Chondrocyte (in vitro differentiated cells): ENCODE measurements at regions not wholly inside any gene's neighbourhood (a gene's known extent, or its start where the extent isn't known, plus 50 kb on each side); places are given as distances from the start of the nearest gene placed in this dataset.

Experiments
- DNase-seq: peaks from one replicate; pipeline ENCODE4 v3.0.0; 2021; ENCODE audit warnings: mixed read lengths, low spot score
- H3K27ac Mint-ChIP-seq: one replicate; pipeline ENCODE4 v1.8.0; 2021; ENCODE audit warnings: mild to moderate bottlenecking, moderate library complexity, mixed read lengths; ENCODE audit not compliant: unreplicated experiment
- H3K27me3 Mint-ChIP-seq: 2 replicates; pipeline ENCODE4 v1.8.0; 2021; ENCODE audit warnings: low read depth, mixed read lengths
- H3K36me3 Mint-ChIP-seq: 2 replicates; pipeline ENCODE4 v1.8.0; 2021; ENCODE audit warnings: low read depth, mixed read lengths
- H3K4me1 Mint-ChIP-seq: 2 replicates; pipeline ENCODE4 v1.8.0; 2021; ENCODE audit warnings: low read depth, mild to moderate bottlenecking, mixed read lengths
- H3K4me3 Mint-ChIP-seq: one replicate; pipeline ENCODE4 v1.8.0; 2021; ENCODE audit warnings: mild to moderate bottlenecking, moderate library complexity, mixed read lengths; ENCODE audit not compliant: unreplicated experiment
- H3K9me3 Mint-ChIP-seq: 2 replicates; pipeline ENCODE4 v1.8.0; 2021; ENCODE audit warnings: low read depth, mixed read lengths
- TF ChIP-seq, protein P1 (sequence below): fragments of 200-600 bp; sonication (generic); IDR thresholded peaks from 2 replicates; pipeline ENCODE4 v1.5.0; 2021; ENCODE audit warnings: antibody characterized with exemption, mild to moderate bottlenecking, moderate library complexity

DNA sequence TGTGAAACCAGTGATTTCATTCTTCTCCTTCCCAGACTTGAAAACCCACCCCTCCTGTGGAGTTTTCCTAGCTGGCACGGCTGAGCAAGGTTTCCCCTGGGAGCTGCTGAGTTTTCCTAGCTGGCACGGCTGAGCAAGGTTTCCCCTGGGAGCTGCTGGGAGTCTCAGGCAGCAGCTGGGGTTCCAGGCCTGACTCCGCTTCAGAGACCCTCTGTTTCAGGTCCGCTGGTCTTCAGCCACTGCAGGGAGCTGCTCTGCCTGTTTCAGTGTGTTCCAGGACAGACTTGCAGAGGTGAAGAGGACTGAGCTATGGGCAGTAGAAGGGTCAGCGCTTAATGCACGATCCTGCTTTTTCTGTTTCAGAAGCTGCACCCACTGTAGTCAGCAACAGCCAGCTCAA is 104.9 kb downstream of the XRCC2 start:
- no peaks in the 10 kb centered on the region for H3K36me3 Mint-ChIP-seq

DNA sequence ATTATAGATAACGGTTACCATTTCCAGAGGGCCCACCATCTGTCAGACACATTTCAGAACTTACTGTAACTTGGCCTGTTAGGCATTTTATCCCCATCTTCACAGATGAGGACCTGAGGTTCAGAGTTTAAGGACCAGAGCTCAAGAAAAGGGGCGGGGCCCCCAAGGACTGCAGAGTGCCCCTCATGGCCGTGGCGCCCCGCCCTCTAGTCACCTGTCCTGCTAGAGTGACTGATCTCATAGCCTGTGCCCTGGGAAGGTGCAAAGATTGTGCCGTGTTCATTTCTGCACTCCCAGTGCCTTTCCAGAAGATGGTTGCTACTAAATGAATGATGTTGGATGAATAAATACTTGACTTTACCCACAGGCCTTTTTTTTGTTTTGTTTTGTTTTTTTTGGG is 107.0 kb downstream of the XRCC2 start:
- TF ChIP-seq, protein P1, sequence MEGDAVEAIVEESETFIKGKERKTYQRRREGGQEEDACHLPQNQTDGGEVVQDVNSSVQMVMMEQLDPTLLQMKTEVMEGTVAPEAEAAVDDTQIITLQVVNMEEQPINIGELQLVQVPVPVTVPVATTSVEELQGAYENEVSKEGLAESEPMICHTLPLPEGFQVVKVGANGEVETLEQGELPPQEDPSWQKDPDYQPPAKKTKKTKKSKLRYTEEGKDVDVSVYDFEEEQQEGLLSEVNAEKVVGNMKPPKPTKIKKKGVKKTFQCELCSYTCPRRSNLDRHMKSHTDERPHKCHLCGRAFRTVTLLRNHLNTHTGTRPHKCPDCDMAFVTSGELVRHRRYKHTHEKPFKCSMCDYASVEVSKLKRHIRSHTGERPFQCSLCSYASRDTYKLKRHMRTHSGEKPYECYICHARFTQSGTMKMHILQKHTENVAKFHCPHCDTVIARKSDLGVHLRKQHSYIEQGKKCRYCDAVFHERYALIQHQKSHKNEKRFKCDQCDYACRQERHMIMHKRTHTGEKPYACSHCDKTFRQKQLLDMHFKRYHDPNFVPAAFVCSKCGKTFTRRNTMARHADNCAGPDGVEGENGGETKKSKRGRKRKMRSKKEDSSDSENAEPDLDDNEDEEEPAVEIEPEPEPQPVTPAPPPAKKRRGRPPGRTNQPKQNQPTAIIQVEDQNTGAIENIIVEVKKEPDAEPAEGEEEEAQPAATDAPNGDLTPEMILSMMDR: no peak
- H3K27ac Mint-ChIP-seq: no peak overlapping the region
- H3K9me3 Mint-ChIP-seq: no peaks in the 10 kb centered on the region
- peaks cover 8% of the 10 kb centered on the region for H3K4me1 Mint-ChIP-seq
- no peak for DNase-seq
- no peak overlapping the region for H3K4me3 Mint-ChIP-seq
- peaks cover 10% of the 10 kb centered on the region for H3K27me3 Mint-ChIP-seq
- H3K36me3 Mint-ChIP-seq: no peaks in the 10 kb centered on the region

More for the DNA sequence above, 104.9 kb downstream of the XRCC2 start:
- Mint-ChIP-seq H3K27ac (no peak overlapping the region), H3K4me3 (no peak overlapping the region), H3K27me3 (no peaks in the 10 kb centered on the region), H3K4me1 (peaks cover 8% of the 10 kb centered on the region), H3K9me3 (no peaks in the 10 kb centered on the region)
- TF ChIP-seq, protein P1: no peak
- DNase-seq: no peak

DNA sequence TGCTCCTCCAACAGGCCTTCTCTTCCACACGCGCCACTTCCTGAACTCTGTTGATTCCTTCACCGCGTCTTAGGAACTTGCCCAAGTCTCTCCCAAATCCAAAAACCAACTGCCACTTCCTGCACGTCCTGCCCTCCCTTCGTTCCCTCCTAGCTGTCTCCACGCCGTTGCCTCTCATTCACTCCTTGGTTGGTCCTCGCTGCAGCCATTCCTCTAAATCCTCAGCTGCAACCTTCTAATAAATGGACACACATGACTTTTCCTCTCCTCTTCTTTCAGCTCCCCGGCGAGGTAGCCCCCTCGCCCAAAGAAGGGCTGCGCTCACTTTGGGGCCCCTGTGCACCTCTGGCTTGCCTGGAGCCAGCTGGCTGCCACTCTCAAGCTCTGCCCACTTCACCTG is 110.2 kb downstream of the XRCC2 start:
- H3K9me3 Mint-ChIP-seq: no peaks in the 10 kb centered on the region
- no peak overlapping the region for H3K27ac Mint-ChIP-seq
- TF ChIP-seq, protein P1: no peak
- no peak overlapping the region for H3K4me3 Mint-ChIP-seq
- H3K4me1 Mint-ChIP-seq: peaks cover 4% of the 10 kb centered on the region
- H3K36me3 Mint-ChIP-seq: no peaks in the 10 kb centered on the region
- H3K27me3 Mint-ChIP-seq: peaks cover 10% of the 10 kb centered on the region
- peak; percentile 59 for DNase-seq

DNA sequence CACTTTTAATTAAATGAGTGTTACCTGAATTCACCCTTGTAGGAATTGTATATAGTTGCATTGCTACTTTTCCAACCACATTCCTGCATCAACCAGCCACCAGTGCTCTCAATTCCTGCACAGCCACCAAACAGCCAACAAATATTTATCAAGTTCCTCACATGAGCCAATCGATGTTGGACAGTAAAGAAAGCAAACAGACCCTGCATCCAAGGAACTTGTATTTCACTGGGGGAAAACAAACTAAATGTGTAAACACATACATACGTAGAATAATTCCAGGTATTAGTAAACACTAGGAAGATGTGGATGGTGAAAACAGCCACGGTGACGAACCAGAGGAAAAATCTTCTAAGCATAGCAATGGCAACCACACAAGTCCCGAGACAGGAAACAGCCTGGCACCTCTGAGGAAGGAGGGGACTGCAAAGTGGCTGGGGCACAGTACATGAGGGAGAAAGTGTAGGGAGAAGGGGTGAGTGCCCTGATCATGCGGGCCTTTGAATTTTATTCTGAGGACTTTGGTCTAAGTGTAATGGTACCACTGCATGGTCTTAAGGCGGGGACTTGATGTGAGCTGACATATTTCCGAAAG is 111.2 kb downstream of the XRCC2 start:
- Mint-ChIP-seq H3K4me1 (no peaks in the 10 kb centered on the region), H3K36me3 (no peaks in the 10 kb centered on the region), H3K4me3 (no peak overlapping the region), H3K27ac (no peak overlapping the region), H3K9me3 (no peaks in the 10 kb centered on the region), H3K27me3 (peaks cover 10% of the 10 kb centered on the region)
- TF ChIP-seq, protein P1: no peak
- no peak for DNase-seq

DNA sequence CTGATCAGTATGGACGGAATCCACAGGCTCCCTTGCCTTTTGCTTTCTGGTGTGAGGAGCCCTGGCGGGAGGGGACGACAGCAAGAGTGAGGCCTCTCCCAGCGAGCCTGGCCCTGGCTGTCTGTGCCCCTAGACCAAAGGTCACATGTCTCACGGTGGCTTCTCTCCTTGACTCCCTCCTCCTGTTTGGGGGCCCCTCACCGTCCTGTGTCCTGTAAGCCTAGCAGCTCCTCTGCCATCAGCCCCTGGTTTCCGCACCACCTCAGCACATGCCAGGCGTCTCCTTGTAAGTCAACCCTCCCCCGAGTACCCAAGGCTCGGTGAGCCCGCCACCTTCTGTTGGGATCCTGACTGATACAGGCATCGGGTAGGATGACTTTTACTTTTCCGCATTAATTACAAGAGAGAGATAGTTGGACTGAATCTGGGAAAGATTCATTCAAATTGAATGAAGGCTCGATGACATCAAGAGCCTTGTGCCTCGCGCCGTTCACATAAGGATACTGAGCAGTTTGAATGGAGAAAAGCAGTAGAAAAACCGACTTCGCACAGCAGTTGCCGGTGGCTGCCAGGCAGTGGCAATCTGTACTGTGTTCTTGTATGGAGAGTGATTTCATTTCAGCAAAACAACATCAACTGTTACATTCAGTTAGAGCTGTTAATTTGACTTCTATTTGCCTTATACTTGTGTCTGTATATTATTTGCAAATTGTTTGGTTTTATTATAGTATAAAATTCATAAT is 119.8 kb downstream of the XRCC2 start:
- Mint-ChIP-seq H3K4me3 (no peak overlapping the region), H3K27me3 (no peaks in the 10 kb centered on the region), H3K4me1 (no peaks in the 10 kb centered on the region), H3K9me3 (no peaks in the 10 kb centered on the region), H3K27ac (no peak overlapping the region), H3K36me3 (no peaks in the 10 kb centered on the region)
- TF ChIP-seq, protein P1: no peak
- DNase-seq: no peak
